ENCODE measurements at regions not wholly inside any gene's neighbourhood (a gene's known extent, or its start where the extent isn't known, plus 50 kb on each side); places are given as distances from the start of the nearest gene placed in this dataset.

DNA sequence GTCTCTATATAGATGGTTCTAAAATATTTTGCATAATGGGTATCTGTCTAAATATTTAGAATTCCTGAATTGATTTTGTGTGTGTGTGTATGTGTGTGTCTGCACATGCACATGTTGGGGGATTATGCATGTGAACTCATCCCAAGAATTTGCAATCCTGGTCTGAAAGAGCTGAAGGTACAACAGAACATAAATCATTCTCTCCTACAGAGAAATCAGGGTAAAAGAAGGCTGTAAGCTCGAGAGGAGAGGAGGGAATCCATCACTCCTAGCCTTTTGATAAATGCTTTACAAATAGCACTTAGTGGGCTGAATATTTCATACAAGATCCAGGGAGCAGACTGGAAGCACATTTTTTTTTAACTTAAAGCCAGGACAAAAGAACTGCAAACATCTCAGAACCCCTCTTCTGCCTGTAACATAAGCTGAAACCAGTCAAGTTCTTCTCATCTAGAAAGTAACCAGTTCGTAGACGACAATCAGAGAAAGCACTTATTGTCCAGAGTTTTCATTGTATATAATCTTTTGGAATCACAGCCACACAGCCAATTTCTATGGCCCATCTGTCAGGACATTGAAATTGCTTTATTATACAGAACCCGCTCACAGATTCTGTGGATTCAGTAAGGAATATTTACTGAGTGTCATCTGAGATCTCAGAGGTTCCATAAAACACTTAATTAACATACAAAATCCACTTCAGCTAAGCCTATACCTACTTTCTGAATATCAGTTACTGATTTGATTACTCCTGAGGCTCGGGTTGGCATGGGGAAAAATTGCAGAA is 541.4 kb upstream of the ZNF462 start:
- TF ChIP-seq, protein P1, sequence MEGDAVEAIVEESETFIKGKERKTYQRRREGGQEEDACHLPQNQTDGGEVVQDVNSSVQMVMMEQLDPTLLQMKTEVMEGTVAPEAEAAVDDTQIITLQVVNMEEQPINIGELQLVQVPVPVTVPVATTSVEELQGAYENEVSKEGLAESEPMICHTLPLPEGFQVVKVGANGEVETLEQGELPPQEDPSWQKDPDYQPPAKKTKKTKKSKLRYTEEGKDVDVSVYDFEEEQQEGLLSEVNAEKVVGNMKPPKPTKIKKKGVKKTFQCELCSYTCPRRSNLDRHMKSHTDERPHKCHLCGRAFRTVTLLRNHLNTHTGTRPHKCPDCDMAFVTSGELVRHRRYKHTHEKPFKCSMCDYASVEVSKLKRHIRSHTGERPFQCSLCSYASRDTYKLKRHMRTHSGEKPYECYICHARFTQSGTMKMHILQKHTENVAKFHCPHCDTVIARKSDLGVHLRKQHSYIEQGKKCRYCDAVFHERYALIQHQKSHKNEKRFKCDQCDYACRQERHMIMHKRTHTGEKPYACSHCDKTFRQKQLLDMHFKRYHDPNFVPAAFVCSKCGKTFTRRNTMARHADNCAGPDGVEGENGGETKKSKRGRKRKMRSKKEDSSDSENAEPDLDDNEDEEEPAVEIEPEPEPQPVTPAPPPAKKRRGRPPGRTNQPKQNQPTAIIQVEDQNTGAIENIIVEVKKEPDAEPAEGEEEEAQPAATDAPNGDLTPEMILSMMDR (IDR thresholded peaks at IDR 0.05; ENCODE audit: low read depth, low read length, missing input control) = no peak
- TF ChIP-seq MAX (IDR thresholded peaks at IDR 0.05) (no peak), SP1 (IDR thresholded peaks at IDR 0.05) (no peak), YY1 (IDR thresholded peaks at IDR 0.05) (no peak), NR2F2 (IDR thresholded peaks at IDR 0.05) (no peak), GABPA (IDR thresholded peaks at IDR 0.05 in 1 of 2, conservative IDR thresholded peaks at IDR 0.05 in 1 of 2) (no peak), HNF4G (IDR thresholded peaks at IDR 0.05) (no peak), ATF3 (IDR thresholded peaks at IDR 0.05) (no peak), REST (IDR thresholded peaks at IDR 0.05) (no peak), TAF1 (conservative IDR thresholded peaks at IDR 0.05) (no peak), JUND (IDR thresholded peaks at IDR 0.05) (no peak), RAD21 (IDR thresholded peaks at IDR 0.05) (no peak)

Data from liver (tissue), 3 donors.